ENCODE measurements at regions not wholly inside any gene's neighbourhood (a gene's known extent, or its start where the extent isn't known, plus 50 kb on each side); places are given as distances from the start of the nearest gene placed in this dataset.

DNA sequence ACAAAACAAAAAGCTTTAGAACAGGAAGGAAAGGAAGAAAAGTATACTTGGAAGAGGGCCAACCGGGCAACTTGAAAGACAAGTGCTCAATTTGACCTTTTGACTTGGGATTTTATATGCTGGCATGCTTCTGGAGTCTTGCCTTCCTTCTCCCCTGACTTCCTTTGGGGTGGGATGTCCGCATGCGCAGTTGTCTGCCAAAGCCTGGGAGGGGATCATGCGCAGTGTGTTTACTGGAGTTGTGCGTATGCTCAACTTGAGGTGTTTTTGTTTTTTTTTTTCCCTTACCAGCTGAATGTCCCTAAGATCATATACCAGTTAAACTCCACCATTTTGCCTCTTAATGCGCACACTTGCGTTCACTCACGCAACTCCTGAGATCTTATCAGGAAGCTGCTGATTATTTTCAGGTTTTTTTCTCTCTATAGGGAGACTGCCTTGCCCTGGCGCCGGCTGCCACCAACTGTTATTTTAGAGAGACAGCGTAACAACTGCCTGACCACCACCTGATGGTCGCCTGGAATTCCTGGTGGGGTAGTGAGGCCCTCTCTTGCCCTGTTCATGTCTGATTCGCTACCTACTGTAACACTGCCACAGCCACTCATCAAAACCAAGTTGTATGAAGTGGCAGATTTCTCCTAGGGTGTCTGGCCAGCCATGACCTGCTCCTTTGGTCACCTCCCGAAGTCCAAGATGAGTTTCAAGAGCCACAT lies 138.7 kb upstream of the ZNF644 start:
- TF ChIP-seq, protein P1, sequence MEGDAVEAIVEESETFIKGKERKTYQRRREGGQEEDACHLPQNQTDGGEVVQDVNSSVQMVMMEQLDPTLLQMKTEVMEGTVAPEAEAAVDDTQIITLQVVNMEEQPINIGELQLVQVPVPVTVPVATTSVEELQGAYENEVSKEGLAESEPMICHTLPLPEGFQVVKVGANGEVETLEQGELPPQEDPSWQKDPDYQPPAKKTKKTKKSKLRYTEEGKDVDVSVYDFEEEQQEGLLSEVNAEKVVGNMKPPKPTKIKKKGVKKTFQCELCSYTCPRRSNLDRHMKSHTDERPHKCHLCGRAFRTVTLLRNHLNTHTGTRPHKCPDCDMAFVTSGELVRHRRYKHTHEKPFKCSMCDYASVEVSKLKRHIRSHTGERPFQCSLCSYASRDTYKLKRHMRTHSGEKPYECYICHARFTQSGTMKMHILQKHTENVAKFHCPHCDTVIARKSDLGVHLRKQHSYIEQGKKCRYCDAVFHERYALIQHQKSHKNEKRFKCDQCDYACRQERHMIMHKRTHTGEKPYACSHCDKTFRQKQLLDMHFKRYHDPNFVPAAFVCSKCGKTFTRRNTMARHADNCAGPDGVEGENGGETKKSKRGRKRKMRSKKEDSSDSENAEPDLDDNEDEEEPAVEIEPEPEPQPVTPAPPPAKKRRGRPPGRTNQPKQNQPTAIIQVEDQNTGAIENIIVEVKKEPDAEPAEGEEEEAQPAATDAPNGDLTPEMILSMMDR (IDR thresholded peaks at IDR 0.05; ENCODE audit: low read depth, low read length): no peak
- Histone ChIP-seq H3K4me1 (no peaks in the 10 kb centered on the region), H3K27me3 (no peaks in the 10 kb centered on the region), H3K4me3 (ENCODE audit: low read depth, low read length) (no peak overlapping the region), H3K9me3 (no peaks in the 10 kb centered on the region), H3K36me3 (no peaks in the 10 kb centered on the region)
- no peak for DNase-seq

DNA sequence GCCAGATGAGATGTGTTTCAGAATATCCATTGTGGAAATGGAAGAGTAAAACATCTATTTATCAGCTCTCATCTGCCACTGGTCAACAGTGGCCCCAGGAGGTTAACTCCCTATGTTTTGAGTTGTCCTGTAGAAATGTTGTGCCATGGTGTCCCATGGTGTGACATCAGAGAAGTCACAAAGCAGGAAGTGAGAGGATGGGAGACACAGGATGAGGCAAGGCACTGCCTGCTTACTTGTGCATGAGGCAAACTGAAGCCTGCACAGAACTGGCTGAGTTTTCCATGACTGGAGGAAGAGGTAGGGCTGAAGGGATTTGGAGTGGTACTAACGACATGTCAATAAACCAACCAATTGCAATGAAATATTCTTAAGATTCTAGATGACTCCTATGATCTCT lies 131.5 kb upstream of the ZNF644 start:
- no peaks in the 10 kb centered on the region for H3K36me3 ChIP-seq
- H3K9me3 ChIP-seq: no peaks in the 10 kb centered on the region
- no peak overlapping the region for H3K4me3 ChIP-seq (ENCODE audit: low read depth, low read length)
- no peak for DNase-seq
- H3K4me1 ChIP-seq: no peaks in the 10 kb centered on the region
- TF ChIP-seq, protein P1 (IDR thresholded peaks at IDR 0.05; ENCODE audit: low read depth, low read length): no peak
- no peaks in the 10 kb centered on the region for H3K27me3 ChIP-seq

- DNase-seq: no peak
- Histone ChIP-seq H3K4me3 (ENCODE audit: low read depth, low read length) (no peak overlapping the region), H3K36me3 (no peaks in the 10 kb centered on the region), H3K27me3 (no peaks in the 10 kb centered on the region), H3K4me1 (no peaks in the 10 kb centered on the region), H3K9me3 (no peaks in the 10 kb centered on the region)
- TF ChIP-seq, protein P1 (IDR thresholded peaks at IDR 0.05; ENCODE audit: low read depth, low read length): no peak
These were observed 130.5 kb upstream of the ZNF644 start for GRCh38 chr1:91152331-91152730.

GRCh38 chr1:91151702-91152101 lies 129.9 kb upstream of the ZNF644 start:
- H3K36me3 ChIP-seq: no peaks in the 10 kb centered on the region
- H3K9me3 ChIP-seq: no peaks in the 10 kb centered on the region
- no peaks in the 10 kb centered on the region for H3K27me3 ChIP-seq
- H3K4me1 ChIP-seq: no peaks in the 10 kb centered on the region
- no peak for DNase-seq
- no peak overlapping the region for H3K4me3 ChIP-seq (ENCODE audit: low read depth, low read length)
- TF ChIP-seq, protein P1 (IDR thresholded peaks at IDR 0.05; ENCODE audit: low read depth, low read length): no peak

DNA sequence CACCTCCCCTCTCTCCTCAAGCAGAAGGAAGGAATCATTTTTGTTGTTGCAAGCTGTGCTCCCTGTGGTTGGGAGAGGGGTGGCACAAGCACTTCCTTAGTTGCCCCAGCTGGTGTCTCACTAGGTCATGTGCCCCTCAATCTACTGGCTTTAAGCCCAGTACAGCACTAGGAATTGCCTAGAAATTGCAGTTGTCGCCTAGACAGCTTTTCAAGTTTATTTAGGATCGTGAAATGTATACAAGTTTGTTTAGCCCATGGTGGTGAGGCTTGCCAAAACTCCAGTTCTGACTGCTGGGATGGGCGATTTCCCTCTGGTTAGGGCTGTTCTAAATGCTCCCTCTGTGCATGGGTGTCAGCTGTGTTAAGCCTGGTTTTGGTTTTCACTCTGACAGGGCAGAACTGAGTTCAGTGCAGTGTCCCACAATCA lies 126.8 kb upstream of the ZNF644 start:
- DNase-seq: no peak
- Histone ChIP-seq H3K4me1 (no peaks in the 10 kb centered on the region), H3K27me3 (no peaks in the 10 kb centered on the region), H3K36me3 (no peaks in the 10 kb centered on the region), H3K9me3 (no peaks in the 10 kb centered on the region), H3K4me3 (ENCODE audit: low read depth, low read length) (no peak overlapping the region)
- TF ChIP-seq, protein P1 (IDR thresholded peaks at IDR 0.05; ENCODE audit: low read depth, low read length): no peak

GRCh38 chr1:91141858-91142257 lies 120.0 kb upstream of the ZNF644 start:
- no peaks in the 10 kb centered on the region for H3K36me3 ChIP-seq
- no peaks in the 10 kb centered on the region for H3K27me3 ChIP-seq
- no peak overlapping the region for H3K4me3 ChIP-seq (ENCODE audit: low read depth, low read length)
- TF ChIP-seq, protein P1 (IDR thresholded peaks at IDR 0.05; ENCODE audit: low read depth, low read length): no peak
- DNase-seq: no peak
- no peaks in the 10 kb centered on the region for H3K4me1 ChIP-seq
- no peaks in the 10 kb centered on the region for H3K9me3 ChIP-seq
